GM06990 (cell line): ENCODE measurements at regions not wholly inside any gene's neighbourhood (a gene's known extent, or its start where the extent isn't known, plus 50 kb on each side); places are given as distances from the start of the nearest gene placed in this dataset.

Source experiments
- DNase-seq: peaks from one replicate; pipeline ENCODE4 v3.0.0-alpha.2; 2011; ENCODE audit not compliant: insufficient read length; ENCODE audit errors: extremely low read depth
- H3K27me3 ChIP-seq: replicated peaks from 2 replicates; pipeline ENCODE4 v1.6.0; 2011; ENCODE audit warnings: low read length; ENCODE audit not compliant: control insufficient read depth, insufficient read depth
- H3K36me3 ChIP-seq: 2 replicates; pipeline ENCODE4 v1.5.1; 2011; ENCODE audit warnings: low read length; ENCODE audit not compliant: control insufficient read depth, insufficient read depth
- H3K4me3 ChIP-seq: replicated peaks from 2 replicates; pipeline ENCODE4 v1.5.1; 2011; ENCODE audit warnings: low read depth, mild to moderate bottlenecking, control low read depth, low read length
- TF ChIP-seq, protein P1 (sequence below): IDR thresholded peaks from 2 replicates; pipeline ENCODE4 v1.5.1; 2011; ENCODE audit warnings: low read length, control low read depth, mild to moderate bottlenecking, inconsistent platforms; ENCODE audit not compliant: insufficient read depth, poor library complexity, severe bottlenecking

GRCh38 chr9:103942651-103943050 is 151.5 kb upstream of the SMC2 start:
- TF ChIP-seq, protein P1, sequence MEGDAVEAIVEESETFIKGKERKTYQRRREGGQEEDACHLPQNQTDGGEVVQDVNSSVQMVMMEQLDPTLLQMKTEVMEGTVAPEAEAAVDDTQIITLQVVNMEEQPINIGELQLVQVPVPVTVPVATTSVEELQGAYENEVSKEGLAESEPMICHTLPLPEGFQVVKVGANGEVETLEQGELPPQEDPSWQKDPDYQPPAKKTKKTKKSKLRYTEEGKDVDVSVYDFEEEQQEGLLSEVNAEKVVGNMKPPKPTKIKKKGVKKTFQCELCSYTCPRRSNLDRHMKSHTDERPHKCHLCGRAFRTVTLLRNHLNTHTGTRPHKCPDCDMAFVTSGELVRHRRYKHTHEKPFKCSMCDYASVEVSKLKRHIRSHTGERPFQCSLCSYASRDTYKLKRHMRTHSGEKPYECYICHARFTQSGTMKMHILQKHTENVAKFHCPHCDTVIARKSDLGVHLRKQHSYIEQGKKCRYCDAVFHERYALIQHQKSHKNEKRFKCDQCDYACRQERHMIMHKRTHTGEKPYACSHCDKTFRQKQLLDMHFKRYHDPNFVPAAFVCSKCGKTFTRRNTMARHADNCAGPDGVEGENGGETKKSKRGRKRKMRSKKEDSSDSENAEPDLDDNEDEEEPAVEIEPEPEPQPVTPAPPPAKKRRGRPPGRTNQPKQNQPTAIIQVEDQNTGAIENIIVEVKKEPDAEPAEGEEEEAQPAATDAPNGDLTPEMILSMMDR: no peak
- Histone ChIP-seq H3K27me3 (no peaks in the 10 kb centered on the region), H3K4me3 (no peak overlapping the region), H3K36me3 (no peaks in the 10 kb centered on the region)
- DNase-seq: no peak

GRCh38 chr9:103949096-103949495 is 145.0 kb upstream of the SMC2 start:
- Histone ChIP-seq H3K36me3 (no peaks in the 10 kb centered on the region), H3K4me3 (no peak overlapping the region), H3K27me3 (no peaks in the 10 kb centered on the region)
- DNase-seq: no peak
- TF ChIP-seq, protein P1: no peak

GRCh38 chr9:103977163-103977562 is 116.9 kb upstream of the SMC2 start:
- DNase-seq: no peak
- Histone ChIP-seq H3K4me3 (no peak overlapping the region), H3K27me3 (no peaks in the 10 kb centered on the region), H3K36me3 (no peaks in the 10 kb centered on the region)
- TF ChIP-seq, protein P1: no peak

GRCh38 chr9:103978396-103978795 is 115.7 kb upstream of the SMC2 start:
- Histone ChIP-seq H3K27me3 (no peaks in the 10 kb centered on the region), H3K4me3 (no peak overlapping the region), H3K36me3 (no peaks in the 10 kb centered on the region)
- no peak for DNase-seq
- TF ChIP-seq, protein P1: no peak

- no peak for DNase-seq
- Histone ChIP-seq H3K27me3 (no peaks in the 10 kb centered on the region), H3K4me3 (no peak overlapping the region), H3K36me3 (no peaks in the 10 kb centered on the region)
- TF ChIP-seq, protein P1: no peak
Measured at GRCh38 chr9:103981912-103982311, 112.2 kb upstream of the SMC2 start.

DNA sequence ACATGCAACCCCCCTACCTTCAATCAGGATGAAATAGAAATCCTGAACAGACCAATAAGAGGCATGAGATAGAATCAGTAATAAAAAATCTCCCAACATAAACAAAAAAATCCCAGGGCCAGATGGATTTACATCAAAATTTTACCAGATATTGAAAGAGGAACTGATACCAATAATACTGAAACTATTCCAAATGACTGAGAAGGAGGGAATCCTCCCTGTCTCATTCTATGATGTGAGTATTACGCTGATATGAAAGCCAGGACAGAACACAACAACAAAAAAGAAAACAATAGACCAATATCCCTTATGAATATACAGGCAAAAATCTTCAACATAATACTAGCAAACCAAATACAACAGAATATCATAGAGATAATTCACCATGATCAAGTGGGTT is 109.0 kb upstream of the SMC2 start:
- TF ChIP-seq, protein P1: no peak
- Histone ChIP-seq H3K27me3 (no peaks in the 10 kb centered on the region), H3K36me3 (no peaks in the 10 kb centered on the region), H3K4me3 (no peak overlapping the region)
- DNase-seq: no peak
